Upper lobe of left lung (tissue), 6 donors: ENCODE measurements at regions not wholly inside any gene's neighbourhood (a gene's known extent, or its start where the extent isn't known, plus 50 kb on each side); places are given as distances from the start of the nearest gene placed in this dataset.

ENCODE experiments used
- ATAC-seq, 2 donors: fragments of 200-7000 bp; cut with Tn5 transposase; one replicate each; pipeline ENCODE4 v1.9.1; 2022; ENCODE audit warnings: mild to moderate bottlenecking in 2 of 2, moderate library complexity in 2 of 2; ENCODE audit not compliant: low FRiP score in 2 of 2
- DNase-seq, 2 donors: peaks; one replicate each; pipeline ENCODE4 v3.0.0-alpha.2; 2019 to 2020
- H3K27ac ChIP-seq, 4 donors: fragments of 200-600 bp; sonication (generic); one replicate each; pipeline ENCODE4 v1.5.1; 2016 to 2019
- H3K27me3 ChIP-seq, 4 donors: fragments of 200-600 bp; sonication (generic); one replicate each; pipeline ENCODE4 v1.5.1; 2017 to 2019
- H3K36me3 ChIP-seq, 4 donors: fragments of 200-600 bp; sonication (generic); one replicate each; pipeline ENCODE4 v1.5.1; 2016 to 2019
- H3K4me1 ChIP-seq, 4 donors: fragments of 200-600 bp; sonication (generic); one replicate each; pipeline ENCODE4 v1.5.1; 2018 to 2019
- H3K4me3 ChIP-seq, 4 donors: fragments of 200-600 bp; sonication (generic); one replicate each; pipeline ENCODE4 v1.5.1; 2017 to 2019; ENCODE audit warnings: mild to moderate bottlenecking in 2 of 4, moderate library complexity in 1 of 4
- H3K9me3 ChIP-seq, 4 donors: fragments of 200-600 bp; sonication (generic); one replicate each; pipeline ENCODE4 v1.5.1; 2018 to 2019
- CTCF ChIP-seq, 6 experiments: fragments of 450-650 bp in 4 of 6; fragments of 200-600 bp in 2 of 6; sonication (generic) in 2 of 6; IDR thresholded peaks; one replicate each; pipeline ENCODE4 v1.5.1; 2016 to 2019; ENCODE audit warnings: antibody characterized with exemption in 6 of 6
- EP300 ChIP-seq, 4 donors: sonication (generic); formaldehyde crosslinking; IDR thresholded peaks; one replicate each; pipeline ENCODE4 v1.5.1; 2017; ENCODE audit warnings: antibody characterized with exemption in 4 of 4, control low read depth in 2 of 4
- POLR2A ChIP-seq, 4 donors: fragments of 450-650 bp; IDR thresholded peaks; one replicate each; pipeline ENCODE4 v1.5.1; 2016 to 2017; ENCODE audit warnings: antibody characterized with exemption in 4 of 4, mild to moderate bottlenecking in 2 of 4
- POLR2AphosphoS5 ChIP-seq, 2 donors: sonication (generic); formaldehyde crosslinking; IDR thresholded peaks; one replicate each; pipeline ENCODE4 v1.5.1; 2017; ENCODE audit warnings: antibody characterized with exemption in 2 of 2
- WGBS, 2 donors: methylation state at CpG; one replicate each; pipeline ENCODE4 v1.1.5; 2017 to 2018; 5-methylcytosine and 5-hydroxymethylcytosine counted together
- donor health status: DM: no; HTN: no; CAD: no; lungs with moderate emphysema.
- donor health status: DM: no; HTN: yes; CAD: no; lungs with severe emphysema.

GRCh38 chr10:75294031-75294437 lies 58.3 kb upstream of the COMTD1 start:
- TF ChIP-seq EP300 (IDR thresholded peaks at IDR 0.05), result peak in 1 of 4 donors; percentile 31
- TF ChIP-seq CTCF (IDR thresholded peaks at IDR 0.05), result no peak
- TF ChIP-seq POLR2A (IDR thresholded peaks at IDR 0.05), result no peak

GRCh38 chr10:75293446-75293820 lies 57.7 kb upstream of the COMTD1 start:
- Histone ChIP-seq H3K27ac (peak overlapping the region; percentile 85 to 96 (median 92)), H3K36me3 (no peaks in the 10 kb centered on the region)

More at GRCh38 chr10:75294031-75294437, 58.3 kb upstream of the COMTD1 start:
- peaks cover 19 to 28% (median 25%) of the 10 kb centered on the region in 4 donors for H3K4me1 ChIP-seq
- no peaks in the 10 kb centered on the region for H3K36me3 ChIP-seq
- ATAC-seq, result no peak
- peak overlapping the region; percentile 85 to 96 (median 92) for H3K27ac ChIP-seq
- peaks cover 0 to 10% (median 0%) of the 10 kb centered on the region in 4 donors for H3K9me3 ChIP-seq
- H3K4me3 ChIP-seq, result peak overlapping the region in 3 of 4 donors; percentile 62 to 74 (median 64)
- H3K27me3 ChIP-seq, result no peaks in the 10 kb centered on the region
- 33 to 52% methylated on average over 8 of the region's 8 CpGs for WGBS, 2 donors
- DNase-seq, result no peak

DNA sequence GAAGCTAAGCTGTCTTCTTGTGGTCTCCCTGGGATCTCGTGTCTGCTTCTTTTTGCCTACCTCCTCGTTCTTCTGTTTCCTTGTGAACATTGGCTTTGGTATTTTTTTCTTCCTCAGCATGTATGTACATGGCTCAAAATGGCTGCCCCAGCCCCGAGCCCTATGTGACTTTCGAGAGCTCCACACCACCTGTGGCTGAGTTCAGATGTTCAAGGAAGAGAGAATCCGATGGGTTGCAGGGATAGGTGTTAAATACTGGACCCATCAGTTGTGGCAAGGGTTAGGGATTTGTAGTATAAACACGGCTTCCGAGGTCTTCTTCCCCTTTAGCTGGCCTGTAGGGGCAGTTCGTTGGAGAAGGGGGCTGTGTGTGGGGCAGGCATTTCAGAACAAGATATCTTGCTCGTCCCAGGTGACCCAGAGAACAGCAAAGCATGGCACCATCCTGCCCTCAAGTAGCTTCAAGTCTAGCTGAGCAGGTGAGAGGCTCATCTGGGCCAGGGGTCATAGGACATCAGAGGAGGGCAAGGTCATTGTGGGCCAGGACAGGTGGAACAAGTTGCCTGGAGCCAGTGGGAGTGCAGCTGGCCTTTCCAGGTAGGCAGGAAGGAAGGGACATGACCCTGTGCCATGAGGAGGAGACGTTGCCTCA lies 57.2 kb upstream of the COMTD1 start:
- H3K27me3 ChIP-seq, result no peaks in the 10 kb centered on the region
- H3K4me3 ChIP-seq, result no peak overlapping the region
- H3K27ac ChIP-seq, result peak overlapping the region in 2 of 4 donors; percentile 92 to 96
- no peak for DNase-seq
- no peaks in the 10 kb centered on the region for H3K36me3 ChIP-seq
- peaks cover 19 to 28% (median 25%) of the 10 kb centered on the region in 4 donors for H3K4me1 ChIP-seq
- 90 to 98% methylated on average over 9 to 10 of the region's 10 CpGs for WGBS, 2 donors
- no peak for ATAC-seq
- H3K9me3 ChIP-seq, result peaks cover 0 to 10% (median 0%) of the 10 kb centered on the region in 4 donors
- TF ChIP-seq EP300 (IDR thresholded peaks at IDR 0.05) (no peak), POLR2AphosphoS5 (IDR thresholded peaks at IDR 0.05) (no peak), POLR2A (IDR thresholded peaks at IDR 0.05) (no peak)

More at GRCh38 chr10:75293446-75293820, 57.7 kb upstream of the COMTD1 start:
- 77 to 90% methylated on average over 3 of the region's 3 CpGs for WGBS, 2 donors
- Histone ChIP-seq H3K27me3 (no peaks in the 10 kb centered on the region), H3K4me3 (no peak overlapping the region), H3K4me1 (peaks cover 19 to 28% (median 25%) of the 10 kb centered on the region in 4 donors), H3K9me3 (peaks cover 0 to 10% (median 0%) of the 10 kb centered on the region in 4 donors)
- ATAC-seq (no peak), DNase-seq (no peak)
- no peak for TF ChIP-seq POLR2A (IDR thresholded peaks at IDR 0.05)
- peak in 1 of 2 donors; percentile 41 for TF ChIP-seq POLR2AphosphoS5 (IDR thresholded peaks at IDR 0.05)

DNA sequence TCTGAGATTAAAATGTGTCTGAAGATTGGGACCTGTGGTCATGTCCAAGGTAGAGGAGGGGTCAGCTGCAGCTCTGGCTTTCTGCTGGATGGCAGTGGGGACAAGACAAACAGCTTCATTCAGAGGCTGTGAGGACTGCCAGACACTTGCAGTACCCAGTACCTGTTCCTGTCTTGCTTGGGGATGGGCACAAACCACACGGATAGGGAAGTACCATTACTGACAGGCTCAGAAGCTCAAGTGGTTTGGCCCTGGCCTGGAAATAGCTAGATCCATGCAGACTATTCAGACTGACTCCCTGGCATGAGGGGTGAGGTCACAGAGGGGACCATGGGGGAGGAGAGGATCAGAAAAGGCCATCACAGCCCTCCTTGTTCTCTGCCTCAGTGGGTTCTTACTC lies 56.0 kb upstream of the COMTD1 start:
- TF ChIP-seq POLR2AphosphoS5 (IDR thresholded peaks at IDR 0.05) (no peak), POLR2A (IDR thresholded peaks at IDR 0.05) (no peak), EP300 (IDR thresholded peaks at IDR 0.05) (no peak), CTCF (IDR thresholded peaks at IDR 0.05) (no peak)
- ATAC-seq (no peak), DNase-seq (no peak)
- Histone ChIP-seq H3K9me3 (peaks cover 0 to 10% (median 0%) of the 10 kb centered on the region in 4 donors), H3K36me3 (no peaks in the 10 kb centered on the region), H3K27ac (no peak overlapping the region), H3K4me3 (no peak overlapping the region), H3K4me1 (peaks cover 15 to 32% (median 27%) of the 10 kb centered on the region in 4 donors), H3K27me3 (no peaks in the 10 kb centered on the region)
- WGBS, 2 donors, result 47 to 73% methylated on average over 1 of the region's 1 CpG

GRCh38 chr10:75288140-75288711 lies 52.5 kb upstream of the COMTD1 start:
- no peak overlapping the region for H3K4me3 ChIP-seq
- no peaks in the 10 kb centered on the region for H3K27me3 ChIP-seq
- DNase-seq, result no peak
- 91 to 93% methylated on average over 5 to 6 of the region's 6 CpGs for WGBS, 2 donors
- ATAC-seq, result no peak
- peaks cover 7 to 19% (median 14%) of the 10 kb centered on the region in 4 donors for H3K4me1 ChIP-seq
- H3K27ac ChIP-seq, result no peak overlapping the region
- H3K9me3 ChIP-seq, result peaks cover 0 to 10% (median 0%) of the 10 kb centered on the region in 4 donors
- TF ChIP-seq POLR2AphosphoS5 (IDR thresholded peaks at IDR 0.05) (no peak), POLR2A (IDR thresholded peaks at IDR 0.05) (no peak), CTCF (IDR thresholded peaks at IDR 0.05) (no peak), EP300 (IDR thresholded peaks at IDR 0.05) (no peak)
- H3K36me3 ChIP-seq, result no peaks in the 10 kb centered on the region
